ENCODE measurements at regions not wholly inside any gene's neighbourhood (a gene's known extent, or its start where the extent isn't known, plus 50 kb on each side); places are given as distances from the start of the nearest gene placed in this dataset.

DNA sequence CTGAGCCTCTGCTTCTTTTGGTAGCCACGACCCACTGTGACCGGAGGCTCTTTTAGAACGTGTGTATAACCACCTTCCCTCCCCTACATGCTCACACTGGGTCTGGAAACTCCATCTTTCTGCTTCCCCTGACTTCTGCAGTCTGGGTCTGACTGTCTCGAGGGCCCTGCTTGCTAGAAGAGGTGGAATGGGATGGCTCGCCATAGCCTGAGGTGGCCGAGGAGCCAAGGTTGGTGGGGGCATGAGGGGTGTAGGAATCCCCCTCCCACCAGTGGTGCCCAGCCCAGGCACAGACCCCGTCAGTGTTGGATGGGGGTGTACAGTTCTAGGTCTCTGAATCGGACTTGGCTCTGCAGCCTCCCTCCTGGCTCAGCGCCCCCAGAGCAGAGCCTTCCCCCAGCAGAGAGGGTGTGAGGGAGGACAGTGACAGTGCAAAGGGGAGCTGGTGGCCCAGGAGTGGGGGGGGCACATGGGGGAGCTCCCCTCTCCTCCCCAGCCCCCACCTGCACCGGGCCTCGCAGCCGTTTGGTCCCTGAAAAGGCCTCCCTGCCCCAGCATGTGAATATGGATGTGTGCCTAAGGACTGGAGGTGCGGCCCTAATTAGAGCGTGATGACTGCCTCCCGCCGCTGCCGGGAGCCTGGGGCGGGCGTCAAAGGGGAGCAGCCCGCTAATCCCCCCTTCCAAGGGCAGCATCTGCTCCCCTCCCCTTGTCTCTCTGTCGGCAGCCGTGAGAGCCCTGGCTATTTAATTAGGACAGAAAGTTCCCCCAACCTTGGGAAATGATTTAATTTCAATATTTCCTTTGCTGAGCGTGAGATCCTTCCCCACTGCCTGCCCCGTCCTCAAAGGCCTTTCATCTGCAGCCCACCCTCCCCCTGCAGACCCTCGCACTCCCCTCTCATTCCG is 196.2 kb upstream of the C14orf180 start:
- TF ChIP-seq EZH2 (IDR thresholded peaks at IDR 0.05; ENCODE audit: low read depth, unreplicated experiment) (no peak), CTCF (conservative IDR thresholded peaks at IDR 0.05; ENCODE audit: low read depth in 2 of 2) (no peak), CREB1 (CRISPR knock-in tag; IDR thresholded peaks at IDR 0.05; ENCODE audit: low read depth) (no peak), POLR2AphosphoS5 (IDR thresholded peaks at IDR 0.05; ENCODE audit: low read depth) (no peak), EZH2phosphoT487 (IDR thresholded peaks at IDR 0.05; ENCODE audit: unreplicated experiment) (no peak), NANOG (IDR thresholded peaks at IDR 0.05; ENCODE audit: borderline replicate concordance) (no peak), ETS1 (IDR thresholded peaks at IDR 0.05) (no peak), STAT1 (IDR thresholded peaks at IDR 0.05; ENCODE audit: unreplicated experiment) (no peak), ZNF331 (CRISPR knock-in tag; IDR thresholded peaks at IDR 0.05; ENCODE audit: low read depth) (no peak), ZNF114 (CRISPR knock-in tag; IDR thresholded peaks at IDR 0.05) (no peak)
- TF ChIP-seq, protein P1, sequence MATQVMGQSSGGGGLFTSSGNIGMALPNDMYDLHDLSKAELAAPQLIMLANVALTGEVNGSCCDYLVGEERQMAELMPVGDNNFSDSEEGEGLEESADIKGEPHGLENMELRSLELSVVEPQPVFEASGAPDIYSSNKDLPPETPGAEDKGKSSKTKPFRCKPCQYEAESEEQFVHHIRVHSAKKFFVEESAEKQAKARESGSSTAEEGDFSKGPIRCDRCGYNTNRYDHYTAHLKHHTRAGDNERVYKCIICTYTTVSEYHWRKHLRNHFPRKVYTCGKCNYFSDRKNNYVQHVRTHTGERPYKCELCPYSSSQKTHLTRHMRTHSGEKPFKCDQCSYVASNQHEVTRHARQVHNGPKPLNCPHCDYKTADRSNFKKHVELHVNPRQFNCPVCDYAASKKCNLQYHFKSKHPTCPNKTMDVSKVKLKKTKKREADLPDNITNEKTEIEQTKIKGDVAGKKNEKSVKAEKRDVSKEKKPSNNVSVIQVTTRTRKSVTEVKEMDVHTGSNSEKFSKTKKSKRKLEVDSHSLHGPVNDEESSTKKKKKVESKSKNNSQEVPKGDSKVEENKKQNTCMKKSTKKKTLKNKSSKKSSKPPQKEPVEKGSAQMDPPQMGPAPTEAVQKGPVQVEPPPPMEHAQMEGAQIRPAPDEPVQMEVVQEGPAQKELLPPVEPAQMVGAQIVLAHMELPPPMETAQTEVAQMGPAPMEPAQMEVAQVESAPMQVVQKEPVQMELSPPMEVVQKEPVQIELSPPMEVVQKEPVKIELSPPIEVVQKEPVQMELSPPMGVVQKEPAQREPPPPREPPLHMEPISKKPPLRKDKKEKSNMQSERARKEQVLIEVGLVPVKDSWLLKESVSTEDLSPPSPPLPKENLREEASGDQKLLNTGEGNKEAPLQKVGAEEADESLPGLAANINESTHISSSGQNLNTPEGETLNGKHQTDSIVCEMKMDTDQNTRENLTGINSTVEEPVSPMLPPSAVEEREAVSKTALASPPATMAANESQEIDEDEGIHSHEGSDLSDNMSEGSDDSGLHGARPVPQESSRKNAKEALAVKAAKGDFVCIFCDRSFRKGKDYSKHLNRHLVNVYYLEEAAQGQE (IDR thresholded peaks at IDR 0.05; ENCODE audit: unreplicated experiment) = no peak

All from GM23338 (cell line).